ACC112 (cell line): ENCODE measurements at regions not wholly inside any gene's neighbourhood (a gene's known extent, or its start where the extent isn't known, plus 50 kb on each side); places are given as distances from the start of the nearest gene placed in this dataset.

Experiments
- H2AFZ ChIP-seq: fragments of 200-600 bp; sonication (generic); one replicate; pipeline ENCODE4 v1.6.0; 2017; ENCODE audit warnings: antibody characterized with exemption, low read length; ENCODE audit not compliant: unreplicated experiment
- H3K27ac ChIP-seq: fragments of 200-600 bp; sonication (generic); 2 replicates; pipeline ENCODE4 v1.5.1; 2014; ENCODE audit warnings: low read depth, mild to moderate bottlenecking, antibody characterized with exemption, low read length, moderate library complexity
- H3K27me3 ChIP-seq: fragments of 200-600 bp; sonication (generic); 2 replicates; pipeline ENCODE4 v1.6.1; 2014; ENCODE audit warnings: mild to moderate bottlenecking, antibody characterized with exemption, low read length, moderate library complexity, mixed read lengths; ENCODE audit not compliant: insufficient read depth
- H3K36me3 ChIP-seq: fragments of 200-600 bp; sonication (generic); 2 replicates; pipeline ENCODE4 v1.6.1; 2016; ENCODE audit warnings: mild to moderate bottlenecking, antibody characterized with exemption, low read length, moderate library complexity, mixed read lengths; ENCODE audit not compliant: insufficient read depth
- H3K4me1 ChIP-seq: fragments of 200-600 bp; sonication (generic); one replicate; pipeline ENCODE4 v1.6.1; 2016; ENCODE audit warnings: low read length, mixed read lengths; ENCODE audit not compliant: insufficient read depth, unreplicated experiment, control insufficient read depth
- H3K4me3 ChIP-seq: fragments of 200-600 bp; sonication (generic); 2 replicates; pipeline ENCODE4 v1.5.1; 2014; ENCODE audit warnings: mild to moderate bottlenecking, low read depth, low read length
- H3K79me2 ChIP-seq: fragments of 200-600 bp; sonication (generic); one replicate; pipeline ENCODE4 v1.6.0; 2016; ENCODE audit warnings: low read length; ENCODE audit not compliant: control insufficient read depth, unreplicated experiment, insufficient read depth

DNA sequence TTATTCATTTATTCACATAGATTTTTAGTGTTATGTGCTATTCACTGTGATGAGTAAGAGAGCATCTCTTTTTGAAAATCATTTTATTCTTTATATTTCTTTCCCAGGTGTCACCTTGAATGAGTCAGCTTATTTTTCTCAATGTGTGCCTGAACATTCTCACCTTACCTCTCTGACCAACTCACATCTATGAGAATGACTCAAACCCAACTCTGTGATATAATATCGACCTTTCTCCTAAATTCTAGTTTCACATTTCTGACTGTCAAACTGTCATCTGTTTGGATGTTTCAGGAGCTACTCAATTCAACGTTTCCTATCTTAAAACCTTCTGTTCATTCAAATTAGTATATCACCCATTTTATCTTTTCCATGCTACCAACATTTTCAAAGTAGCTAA lies 630.8 kb downstream of the RERGL start:
- H3K4me1 ChIP-seq = no peaks in the 10 kb centered on the region
- no peak overlapping the region for H3K27ac ChIP-seq
- no peak overlapping the region for H3K4me3 ChIP-seq
- H3K36me3 ChIP-seq = no peaks in the 10 kb centered on the region
- no peak overlapping the region for H2AFZ ChIP-seq
- no peaks in the 10 kb centered on the region for H3K79me2 ChIP-seq
- no peaks in the 10 kb centered on the region for H3K27me3 ChIP-seq

DNA sequence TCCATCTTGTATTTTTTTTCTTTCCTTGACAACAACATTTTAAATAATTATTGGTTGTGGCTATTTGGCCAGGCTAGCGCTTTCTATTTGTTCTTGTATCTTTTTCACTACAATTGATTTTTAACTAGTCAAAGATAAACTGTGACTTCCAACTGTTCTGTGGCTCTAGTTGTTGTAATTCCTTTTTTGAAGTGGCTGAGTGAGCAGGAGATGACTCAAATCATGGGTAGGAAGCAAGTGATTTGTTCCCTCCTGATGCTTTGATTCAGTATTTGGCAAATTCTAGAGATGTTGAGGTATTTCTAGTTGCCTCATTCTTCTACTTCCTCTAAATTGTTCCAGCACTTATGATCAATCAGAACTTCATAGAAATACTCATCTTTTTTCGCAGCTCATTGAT lies 633.5 kb downstream of the RERGL start:
- Histone ChIP-seq H3K79me2 (no peaks in the 10 kb centered on the region), H3K36me3 (no peaks in the 10 kb centered on the region), H3K4me3 (no peak overlapping the region), H3K27me3 (no peaks in the 10 kb centered on the region), H3K4me1 (no peaks in the 10 kb centered on the region), H3K27ac (no peak overlapping the region), H2AFZ (no peak overlapping the region)

DNA sequence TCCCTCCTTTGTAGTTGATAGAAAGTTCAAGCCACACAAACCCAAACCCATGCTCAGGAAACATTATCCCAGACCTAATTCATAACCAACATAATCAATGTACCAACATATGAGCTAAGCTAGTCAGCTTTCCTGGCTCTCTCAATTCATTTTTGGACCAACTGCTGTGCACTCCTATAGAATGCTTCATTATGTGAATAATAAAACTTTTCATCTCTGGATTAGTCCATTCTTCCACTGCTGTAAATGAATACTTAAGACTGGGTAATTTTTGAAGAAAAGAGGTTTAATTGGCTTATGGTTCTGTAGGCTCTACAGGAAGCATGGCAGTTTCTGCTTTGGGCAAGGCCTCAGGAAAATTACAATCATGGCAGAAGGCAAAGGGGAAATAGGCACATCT lies 651.9 kb downstream of the RERGL start:
- Histone ChIP-seq H3K4me1 (no peaks in the 10 kb centered on the region), H3K4me3 (no peak overlapping the region), H2AFZ (no peak overlapping the region), H3K79me2 (no peaks in the 10 kb centered on the region), H3K27ac (no peak overlapping the region), H3K27me3 (no peaks in the 10 kb centered on the region), H3K36me3 (no peaks in the 10 kb centered on the region)

DNA sequence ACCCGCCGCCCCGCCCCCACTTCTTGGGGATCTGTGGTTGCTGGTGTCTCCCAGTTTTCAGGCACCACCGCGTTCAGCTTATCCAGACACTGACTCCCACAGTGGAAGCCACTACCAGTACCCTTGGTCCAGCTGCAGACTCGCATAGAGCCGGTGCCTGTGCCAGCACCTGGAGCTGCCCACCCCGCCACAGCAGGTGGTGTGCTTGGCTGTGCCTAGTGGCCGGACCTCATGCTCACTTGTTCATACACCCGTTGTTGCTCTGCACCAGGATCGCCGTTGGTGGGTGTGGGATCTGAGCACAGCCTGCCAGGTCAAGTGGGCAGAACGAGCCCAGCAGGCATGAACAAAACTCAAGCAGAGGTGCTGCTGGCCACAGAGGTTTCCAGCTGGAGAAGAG lies 673.2 kb downstream of the RERGL start:
- no peak overlapping the region for H3K4me3 ChIP-seq
- H3K4me1 ChIP-seq = no peaks in the 10 kb centered on the region
- no peak overlapping the region for H3K27ac ChIP-seq
- no peaks in the 10 kb centered on the region for H3K79me2 ChIP-seq
- H3K27me3 ChIP-seq = no peaks in the 10 kb centered on the region
- no peaks in the 10 kb centered on the region for H3K36me3 ChIP-seq
- H2AFZ ChIP-seq = no peak overlapping the region

DNA sequence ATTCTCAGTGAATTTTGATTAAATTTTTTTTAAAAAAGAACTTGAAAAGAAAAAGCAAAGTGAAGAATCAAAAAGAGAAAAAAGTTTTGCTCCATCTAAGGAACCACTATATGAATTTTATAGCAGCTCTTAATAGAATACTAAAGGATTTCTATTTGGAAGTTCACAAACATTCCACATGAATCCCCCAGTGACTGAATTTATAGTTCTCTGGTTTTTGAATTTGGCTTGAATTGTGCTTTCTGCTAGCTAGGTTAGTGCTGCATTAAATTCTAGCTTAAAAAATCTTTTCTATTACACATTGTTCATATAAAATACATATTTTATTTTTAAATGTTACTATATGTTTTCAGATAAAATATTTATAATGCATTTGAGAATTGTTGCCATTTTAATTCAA lies 675.4 kb downstream of the RERGL start:
- Histone ChIP-seq H3K27ac (no peak overlapping the region), H3K4me3 (no peak overlapping the region), H2AFZ (no peak overlapping the region), H3K79me2 (no peaks in the 10 kb centered on the region), H3K36me3 (no peaks in the 10 kb centered on the region), H3K4me1 (no peaks in the 10 kb centered on the region), H3K27me3 (no peaks in the 10 kb centered on the region)

DNA sequence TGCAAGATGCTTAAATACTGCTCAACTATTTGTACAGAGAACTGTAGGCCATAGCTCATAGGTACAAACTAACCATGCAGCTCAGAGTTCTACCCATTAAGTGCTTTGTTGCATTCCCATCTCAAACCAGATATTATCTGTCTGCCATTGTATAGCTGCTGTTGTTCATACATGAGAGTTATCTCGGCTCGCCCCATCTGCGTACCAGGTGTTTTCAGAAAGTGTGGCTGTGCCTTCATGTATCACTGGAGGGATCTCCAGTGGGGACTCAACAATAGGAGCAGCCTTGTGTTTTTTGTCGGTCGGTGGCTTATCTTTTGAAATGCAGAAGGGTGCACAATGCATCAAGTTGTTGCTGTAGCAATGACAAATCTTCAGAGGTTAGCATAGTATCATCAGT lies 678.3 kb downstream of the RERGL start:
- no peaks in the 10 kb centered on the region for H3K27me3 ChIP-seq
- no peaks in the 10 kb centered on the region for H3K36me3 ChIP-seq
- H3K4me1 ChIP-seq = no peaks in the 10 kb centered on the region
- no peak overlapping the region for H3K27ac ChIP-seq
- H3K79me2 ChIP-seq = no peaks in the 10 kb centered on the region
- H3K4me3 ChIP-seq = no peak overlapping the region
- no peak overlapping the region for H2AFZ ChIP-seq

DNA sequence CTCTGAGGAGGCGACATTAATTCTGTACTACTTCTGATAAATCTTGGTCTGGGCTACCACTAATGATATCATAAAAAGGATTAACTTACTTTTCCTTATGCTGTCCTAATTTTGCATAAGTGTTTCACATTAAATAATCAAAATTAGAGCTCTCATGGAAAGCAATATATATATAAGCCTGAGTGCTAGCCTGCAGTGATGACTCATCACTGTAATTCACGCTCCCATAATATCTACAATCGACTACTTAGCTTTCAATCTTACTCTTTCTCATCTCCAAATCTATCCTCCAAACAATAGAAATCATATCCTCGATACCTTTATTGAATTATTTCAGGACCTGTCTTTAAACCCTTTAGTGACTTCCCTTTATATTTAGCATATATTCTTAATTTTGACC lies 701.3 kb downstream of the RERGL start:
- no peak overlapping the region for H3K4me3 ChIP-seq
- no peak overlapping the region for H2AFZ ChIP-seq
- no peaks in the 10 kb centered on the region for H3K79me2 ChIP-seq
- H3K4me1 ChIP-seq = no peaks in the 10 kb centered on the region
- H3K27ac ChIP-seq = no peak overlapping the region
- H3K36me3 ChIP-seq = no peaks in the 10 kb centered on the region
- H3K27me3 ChIP-seq = no peaks in the 10 kb centered on the region

DNA sequence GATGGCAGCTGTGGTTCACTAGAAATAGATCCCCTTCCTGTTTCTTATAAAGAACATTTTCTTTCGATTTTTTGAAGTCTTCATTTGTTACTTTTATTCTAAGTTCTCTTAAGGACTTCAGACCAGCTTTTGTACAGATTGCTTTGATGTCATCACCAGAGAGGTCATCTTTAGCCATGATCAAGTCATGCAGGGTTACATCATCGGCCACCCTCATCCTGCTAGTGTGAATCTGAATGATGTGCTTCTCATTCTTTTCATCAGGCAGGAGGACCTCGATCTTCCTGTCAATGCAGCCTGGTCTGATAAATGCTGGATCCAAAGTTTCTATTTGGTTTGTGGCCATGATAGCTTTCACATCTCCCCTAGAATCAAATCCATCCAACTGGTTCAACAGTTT lies 706.7 kb downstream of the RERGL start:
- Histone ChIP-seq H3K79me2 (no peaks in the 10 kb centered on the region), H2AFZ (no peak overlapping the region), H3K36me3 (no peaks in the 10 kb centered on the region), H3K4me3 (no peak overlapping the region), H3K27ac (no peak overlapping the region), H3K27me3 (no peaks in the 10 kb centered on the region), H3K4me1 (no peaks in the 10 kb centered on the region)

DNA sequence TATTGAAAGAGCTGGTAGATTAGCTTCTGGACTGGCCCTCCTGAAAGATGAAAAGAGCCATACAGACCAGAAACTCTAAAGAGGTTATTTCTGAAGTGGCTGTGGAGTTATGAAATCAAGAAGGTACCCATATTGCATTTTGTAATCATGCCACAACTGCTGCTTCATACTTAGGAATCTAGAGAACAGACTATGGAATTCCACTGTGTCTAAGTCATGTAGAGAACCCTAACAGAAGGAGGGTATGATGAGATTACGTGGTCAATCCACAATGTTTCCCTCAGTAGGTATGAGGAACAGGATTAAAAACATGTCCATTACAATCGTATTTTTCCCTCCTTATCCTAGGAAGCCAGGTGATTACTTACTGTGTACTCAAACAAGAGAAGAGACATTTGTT lies 708.8 kb downstream of the RERGL start:
- no peaks in the 10 kb centered on the region for H3K36me3 ChIP-seq
- H3K27ac ChIP-seq = no peak overlapping the region
- H3K79me2 ChIP-seq = no peaks in the 10 kb centered on the region
- H3K27me3 ChIP-seq = no peaks in the 10 kb centered on the region
- H3K4me1 ChIP-seq = no peaks in the 10 kb centered on the region
- H2AFZ ChIP-seq = no peak overlapping the region
- H3K4me3 ChIP-seq = no peak overlapping the region

DNA sequence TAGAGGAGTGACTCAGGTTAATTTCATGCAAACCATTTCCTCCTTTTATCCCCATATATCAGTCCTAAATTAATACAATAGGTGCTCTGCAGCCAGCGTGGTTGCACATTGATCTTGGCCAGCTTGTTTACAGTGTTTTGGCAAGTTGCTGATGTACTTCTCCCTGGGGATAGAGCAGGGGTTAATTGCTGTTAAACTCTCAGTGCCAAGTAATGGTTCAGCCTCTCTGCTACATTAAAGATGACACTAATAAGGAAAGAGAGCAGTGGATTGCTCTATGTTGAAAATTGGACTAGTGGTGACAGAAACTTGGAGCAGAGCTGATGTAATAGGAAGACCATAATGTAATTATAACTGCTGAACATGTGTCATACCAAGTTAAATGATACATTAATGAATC lies 717.5 kb downstream of the RERGL start:
- no peak overlapping the region for H3K27ac ChIP-seq

DNA sequence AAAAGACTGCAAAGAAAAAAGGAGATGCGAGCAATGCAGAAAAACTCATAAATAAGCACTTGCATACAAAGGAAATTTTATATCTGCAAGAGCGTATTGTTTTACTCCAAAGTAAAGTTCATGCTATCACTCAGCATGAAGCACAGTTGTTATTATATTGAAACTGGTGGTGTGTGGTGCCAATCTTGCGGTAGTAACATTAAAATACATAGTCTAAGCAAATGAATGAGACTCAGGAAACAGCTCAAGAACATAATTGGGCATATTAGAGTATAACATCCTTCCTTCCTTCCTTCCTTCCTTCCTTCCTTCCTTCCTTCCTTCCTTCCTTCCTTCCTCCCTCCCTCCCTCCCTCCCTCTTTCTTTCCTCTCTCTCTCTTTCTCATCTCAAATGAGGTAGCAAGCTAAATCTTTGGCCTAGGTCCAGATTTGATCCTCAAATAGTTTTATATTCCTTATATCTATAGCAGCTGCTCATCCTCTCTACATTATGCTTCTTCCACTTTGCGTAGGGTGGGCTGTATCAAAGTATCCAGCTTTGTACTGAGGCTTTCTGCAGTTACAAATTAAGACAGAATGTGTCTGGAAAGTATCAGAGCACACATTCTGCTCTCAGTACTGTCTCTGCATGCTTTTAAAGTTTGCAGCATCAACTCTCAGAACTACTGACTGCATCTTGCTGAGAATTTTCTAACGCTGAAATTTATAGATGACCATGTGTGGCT lies 718.3 kb downstream of the RERGL start:
- H3K27ac ChIP-seq = no peak overlapping the region
- no peak overlapping the region for H2AFZ ChIP-seq
- H3K36me3 ChIP-seq = no peaks in the 10 kb centered on the region
- no peaks in the 10 kb centered on the region for H3K27me3 ChIP-seq
- H3K79me2 ChIP-seq = no peaks in the 10 kb centered on the region
- H3K4me3 ChIP-seq = no peak overlapping the region
- H3K4me1 ChIP-seq = no peaks in the 10 kb centered on the region

More for the DNA sequence above, 717.5 kb downstream of the RERGL start:
- no peak overlapping the region for H3K4me3 ChIP-seq
- no peaks in the 10 kb centered on the region for H3K27me3 ChIP-seq
- H3K36me3 ChIP-seq = no peaks in the 10 kb centered on the region
- H2AFZ ChIP-seq = no peak overlapping the region
- H3K4me1 ChIP-seq = no peaks in the 10 kb centered on the region
- no peaks in the 10 kb centered on the region for H3K79me2 ChIP-seq
